ENCODE measurements at regions not wholly inside any gene's neighbourhood (a gene's known extent, or its start where the extent isn't known, plus 50 kb on each side); places are given as distances from the start of the nearest gene placed in this dataset.
"Not testable (repeated sequence)": the region's sequence is repeated elsewhere in the genome, so short reads cannot be mapped to it uniquely, and the experiment has no call there.

DNA sequence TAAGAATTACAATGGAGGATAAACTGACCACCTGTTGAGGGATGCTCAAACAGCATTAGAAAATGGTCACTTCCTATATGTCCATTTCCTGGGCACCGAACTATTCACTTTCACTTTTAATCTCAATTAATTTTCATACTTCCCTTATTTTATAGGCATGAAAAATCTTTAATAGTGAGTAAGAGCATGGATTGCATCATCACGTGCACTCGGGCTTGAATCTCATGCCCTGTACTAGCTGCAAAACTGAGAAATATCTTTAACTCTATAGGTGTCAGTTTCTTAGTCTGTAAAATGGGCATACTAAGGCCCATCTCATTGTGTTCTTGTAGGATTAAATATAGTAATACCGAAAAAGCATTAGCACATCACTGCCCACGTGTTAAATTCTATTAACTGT lies 183.9 kb upstream of the FIGN start:
- Histone ChIP-seq H3K79me1 (ENCODE audit: low read depth, low read length) (no peaks in the 10 kb centered on the region), H3K4ac (replicated peaks; ENCODE audit: insufficient read length, low read depth, low read length) (no peak overlapping the region), H3K9me3 (ENCODE audit: insufficient read depth in 2 of 2, low read depth in 1 of 2, low read length in 1 of 2) (no peaks in the 10 kb centered on the region), H3K23me2 (ENCODE audit: low read depth, low read length) (no peaks in the 10 kb centered on the region), H4K8ac (ENCODE audit: extremely low read depth, insufficient read depth, low read length) (no peak overlapping the region), H3K14ac (ENCODE audit: insufficient read length) (no peak overlapping the region), H3K23ac (ENCODE audit: insufficient read length) (no peak overlapping the region), H4K5ac (ENCODE audit: insufficient read length, low read depth, low read length) (no peak overlapping the region), H2BK120ac (replicated peaks; ENCODE audit: low read depth, low read length) (no peak overlapping the region), H3K4me1 (replicated peaks in 1 of 4; ENCODE audit: control insufficient read depth in 3 of 4, insufficient read depth in 4 of 4, low read length in 3 of 4) (no peaks in the 10 kb centered on the region), H4K20me1 (replicated peaks in 1 of 2; ENCODE audit: control insufficient read depth in 1 of 2, insufficient read depth in 2 of 2, low read length in 2 of 2) (no peaks in the 10 kb centered on the region), H3K27me3 (replicated peaks in 1 of 4; ENCODE audit: control insufficient read depth in 3 of 4, extremely low read depth in 1 of 4, insufficient read depth in 3 of 4, low read length in 3 of 4) (no peaks in the 10 kb centered on the region), H2BK15ac (ENCODE audit: low read length) (no peak overlapping the region), H2AK5ac (ENCODE audit: low read depth, low read length) (no peak overlapping the region), H4K91ac (replicated peaks; ENCODE audit: insufficient read length, low read length) (no peak overlapping the region), H3K36me3 (ENCODE audit: control insufficient read depth in 2 of 4, insufficient read depth in 4 of 4, low read length in 3 of 4) (no peaks in the 10 kb centered on the region), H2BK20ac (ENCODE audit: low read length) (no peak overlapping the region), H3K18ac (ENCODE audit: extremely low read depth, low read length) (no peak overlapping the region), H2BK12ac (ENCODE audit: low read depth, low read length) (no peak overlapping the region), H2AFZ (ENCODE audit: low read length) (no peak overlapping the region), H3K56ac (replicated peaks; ENCODE audit: insufficient read length, low read depth, low read length) (no peak overlapping the region), H3K79me2 (ENCODE audit: control insufficient read depth in 1 of 2, insufficient read depth in 2 of 2, low read length in 2 of 2) (no peaks in the 10 kb centered on the region), H3K9ac (replicated peaks in 1 of 4; ENCODE audit: extremely low read depth in 1 of 4, low read depth in 3 of 4, low read length in 3 of 4) (no peak overlapping the region), H2BK5ac (ENCODE audit: low read depth, low read length) (no peak overlapping the region), H3K4me2 (ENCODE audit: insufficient read depth in 1 of 2, low read depth in 2 of 2, low read length in 2 of 2) (no peak overlapping the region), H3K4me3 (ENCODE audit: extremely low read depth in 1 of 4, insufficient read depth in 2 of 4, low read depth in 3 of 4, low read length in 4 of 4) (no peak overlapping the region), H3K27ac (ENCODE audit: low read depth, low read length) (no peak overlapping the region)
- no peak for FAIRE-seq
- WGBS, 2 experiments (ENCODE audit: extremely low coverage in 1 of 2, insufficient coverage in 1 of 2, insufficient read length in 1 of 2, insufficient replicate concordance in 2 of 2, low coverage in 1 of 2, low lambda C conversion rate in 2 of 2, missing lambda C conversion rate in 1 of 2) = 85% methylated on average over 5 of the region's 5 CpGs; no CpG with 5 or more reads in 1 of the 2 experiments
- POLR2A ChIA-PET (ENCODE audit: partially characterized antibody) = no interaction called here
- CTCF ChIA-PET (ENCODE audit: partially characterized antibody) = no interaction called here
- TF ChIP-seq CEBPB (IDR thresholded peaks at IDR 0.05; ENCODE audit: low read depth, low read length) (peak; percentile 51; the same call in 1 of the 2 replicates), NRF1 (IDR thresholded peaks at IDR 0.05; ENCODE audit: low read depth, low read length) (no peak), CREB1 (IDR thresholded peaks at IDR 0.05) (no peak)
- DNase-seq (ENCODE audit: low read depth in 1 of 2, low spot score in 2 of 2) = no peak

DNA sequence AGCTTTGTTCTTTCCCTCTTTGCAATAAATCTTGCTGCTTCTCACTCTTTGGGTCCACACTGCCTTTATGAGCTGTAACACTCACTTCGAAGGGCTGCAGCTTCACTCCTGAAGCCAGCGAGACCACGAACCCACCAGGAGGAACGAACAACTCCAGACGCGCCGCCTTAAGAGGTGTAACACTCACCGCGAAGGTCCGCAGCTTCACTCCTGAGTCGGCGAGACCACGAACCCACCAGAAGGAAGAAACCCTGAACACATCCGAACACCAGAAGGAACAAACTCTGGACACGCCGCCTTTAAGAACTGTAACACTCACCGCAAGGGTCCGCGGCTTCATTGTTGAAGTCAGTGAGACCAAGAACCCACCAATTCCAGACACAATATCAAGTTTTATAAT lies 178.7 kb upstream of the FIGN start:
- H3K79me2 ChIP-seq (ENCODE audit: control insufficient read depth in 1 of 2, insufficient read depth in 2 of 2, low read length in 2 of 2); H3K27ac ChIP-seq (ENCODE audit: low read depth, low read length); H3K4me2 ChIP-seq (ENCODE audit: insufficient read depth in 1 of 2, low read depth in 2 of 2, low read length in 2 of 2); H4K91ac ChIP-seq (replicated peaks; ENCODE audit: insufficient read length, low read length); H3K36me3 ChIP-seq (ENCODE audit: control insufficient read depth in 2 of 4, insufficient read depth in 4 of 4, low read length in 3 of 4); H2AK5ac ChIP-seq (ENCODE audit: low read depth, low read length); H2BK20ac ChIP-seq (ENCODE audit: low read length); H3K4ac ChIP-seq (replicated peaks; ENCODE audit: insufficient read length, low read depth, low read length); H3K27me3 ChIP-seq (replicated peaks in 1 of 4; ENCODE audit: control insufficient read depth in 3 of 4, extremely low read depth in 1 of 4, insufficient read depth in 3 of 4, low read length in 3 of 4); H3K4me1 ChIP-seq (replicated peaks in 1 of 4; ENCODE audit: control insufficient read depth in 3 of 4, insufficient read depth in 4 of 4, low read length in 3 of 4); POLR2A ChIA-PET (ENCODE audit: partially characterized antibody); H3K14ac ChIP-seq (ENCODE audit: insufficient read length); H3K23me2 ChIP-seq (ENCODE audit: low read depth, low read length); H4K8ac ChIP-seq (ENCODE audit: extremely low read depth, insufficient read depth, low read length); FAIRE-seq; H2BK5ac ChIP-seq (ENCODE audit: low read depth, low read length); H2BK120ac ChIP-seq (replicated peaks; ENCODE audit: low read depth, low read length); H3K23ac ChIP-seq (ENCODE audit: insufficient read length); H2BK15ac ChIP-seq (ENCODE audit: low read length); H2BK12ac ChIP-seq (ENCODE audit: low read depth, low read length); H3K4me3 ChIP-seq (ENCODE audit: extremely low read depth in 1 of 4, insufficient read depth in 2 of 4, low read depth in 3 of 4, low read length in 4 of 4); H3K79me1 ChIP-seq (ENCODE audit: low read depth, low read length); H4K5ac ChIP-seq (ENCODE audit: insufficient read length, low read depth, low read length); DNase-seq (ENCODE audit: low read depth in 1 of 2, low spot score in 2 of 2); H3K56ac ChIP-seq (replicated peaks; ENCODE audit: insufficient read length, low read depth, low read length); H3K9ac ChIP-seq (replicated peaks in 1 of 4; ENCODE audit: extremely low read depth in 1 of 4, low read depth in 3 of 4, low read length in 3 of 4); H3K9me3 ChIP-seq (ENCODE audit: insufficient read depth in 2 of 2, low read depth in 1 of 2, low read length in 1 of 2); H3K18ac ChIP-seq (ENCODE audit: extremely low read depth, low read length); H2AFZ ChIP-seq (ENCODE audit: low read length); H4K20me1 ChIP-seq (replicated peaks in 1 of 2; ENCODE audit: control insufficient read depth in 1 of 2, insufficient read depth in 2 of 2, low read length in 2 of 2): not testable (repeated sequence)
- CTCF ChIA-PET (ENCODE audit: partially characterized antibody) = interaction anchor here (1.2 kb wide), 1 partner anchor 36 kb away, joined by 4 read pairs; no protein-coding TSS in a partner anchor
- WGBS, 2 experiments (ENCODE audit: extremely low coverage in 1 of 2, insufficient coverage in 1 of 2, insufficient read length in 1 of 2, insufficient replicate concordance in 2 of 2, low coverage in 1 of 2, low lambda C conversion rate in 2 of 2, missing lambda C conversion rate in 1 of 2) = 97% methylated on average over 19 of the region's 19 CpGs; no CpG with 5 or more reads in 1 of the 2 experiments

Data from H1 (cell line).